HG02852 (cell line): ENCODE measurements at regions not wholly inside any gene's neighbourhood (a gene's known extent, or its start where the extent isn't known, plus 50 kb on each side); places are given as distances from the start of the nearest gene placed in this dataset.
"Not testable (repeated sequence)": the region's sequence is repeated elsewhere in the genome, so short reads cannot be mapped to it uniquely, and the experiment has no call there.

ENCODE experiments used
- ATAC-seq: cut with Tn5 transposase; IDR thresholded peaks from one replicate; pipeline ENCODE4 v1.9.1; 2021; ENCODE audit warnings: mild to moderate bottlenecking, moderate library complexity; ENCODE audit not compliant: unreplicated experiment

DNA sequence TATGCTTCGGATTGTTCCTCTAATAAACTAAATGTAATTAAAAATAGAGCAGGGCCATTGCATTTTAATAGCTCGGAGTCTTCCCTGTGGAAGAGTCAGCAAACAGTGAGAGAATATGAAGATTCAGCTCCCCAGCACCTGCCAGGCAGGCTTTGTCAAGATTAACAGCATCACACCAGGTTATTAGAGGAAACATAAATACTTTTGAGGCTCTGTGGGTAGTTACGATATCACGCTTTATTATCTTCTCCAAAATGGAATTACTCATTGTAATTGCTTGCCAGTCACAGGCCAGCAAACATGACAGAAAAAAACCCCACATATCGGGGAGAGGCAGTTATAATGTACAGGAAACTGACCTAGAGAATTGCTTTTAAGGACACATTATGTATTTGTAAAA is 303.9 kb downstream of the CPS1 start:
- ATAC-seq, result no peak

- no peak for ATAC-seq
Measured at GRCh38 chr2:210861038-210861665, 304.8 kb downstream of the CPS1 start.

- no peak for ATAC-seq
Measured at GRCh38 chr2:210862283-210863065, 306.1 kb downstream of the CPS1 start.

GRCh38 chr2:210863283-210863682 is 306.9 kb downstream of the CPS1 start:
- ATAC-seq, result no peak

GRCh38 chr2:210871566-210871965 is 315.2 kb downstream of the CPS1 start:
- not testable (repeated sequence) for ATAC-seq

DNA sequence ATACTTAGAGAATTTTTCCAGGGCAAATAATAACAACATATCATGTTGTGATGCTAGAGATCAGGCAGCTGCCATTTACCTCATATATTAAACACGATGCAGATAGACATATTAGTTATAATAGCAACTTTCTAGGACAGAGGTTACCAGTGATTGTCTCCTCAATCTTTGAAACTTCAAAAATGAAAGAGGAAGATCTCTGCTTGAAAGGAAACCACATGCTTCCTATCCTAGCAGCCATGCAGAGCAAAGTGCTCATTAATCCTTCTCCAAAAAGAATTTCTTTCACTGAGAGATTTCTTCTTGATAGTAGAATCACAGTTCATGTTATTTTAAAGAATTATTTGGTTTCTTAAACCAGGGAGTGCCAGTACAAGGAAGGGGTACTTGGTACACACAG is 317.2 kb downstream of the CPS1 start:
- no peak for ATAC-seq

DNA sequence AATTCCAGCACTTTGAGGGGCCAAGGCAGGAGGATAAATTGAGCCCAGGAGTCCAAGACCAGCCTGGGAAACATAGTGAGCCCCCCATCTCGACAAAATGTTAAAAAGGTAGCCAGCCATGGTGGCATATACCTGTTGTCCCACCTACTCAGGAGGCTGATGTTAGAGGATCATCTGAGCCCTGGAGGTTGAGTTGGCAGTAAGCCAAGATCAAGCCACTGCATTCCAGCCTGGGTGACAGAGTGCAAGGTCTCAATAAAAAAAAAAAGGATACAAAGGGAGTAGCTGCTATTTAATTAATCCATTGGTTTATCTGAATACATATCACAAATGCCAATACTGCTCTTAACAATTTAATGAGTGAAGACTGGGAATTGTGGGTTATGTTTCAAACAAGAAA is 327.8 kb downstream of the CPS1 start:
- ATAC-seq, result no peak

- no peak for ATAC-seq
Measured at GRCh38 chr2:210888035-210888434, 331.6 kb downstream of the CPS1 start.

- no peak for ATAC-seq
Measured at GRCh38 chr2:210895132-210895531, 338.7 kb downstream of the CPS1 start.

GRCh38 chr2:210899131-210899530 is 342.7 kb downstream of the CPS1 start:
- ATAC-seq, result no peak

DNA sequence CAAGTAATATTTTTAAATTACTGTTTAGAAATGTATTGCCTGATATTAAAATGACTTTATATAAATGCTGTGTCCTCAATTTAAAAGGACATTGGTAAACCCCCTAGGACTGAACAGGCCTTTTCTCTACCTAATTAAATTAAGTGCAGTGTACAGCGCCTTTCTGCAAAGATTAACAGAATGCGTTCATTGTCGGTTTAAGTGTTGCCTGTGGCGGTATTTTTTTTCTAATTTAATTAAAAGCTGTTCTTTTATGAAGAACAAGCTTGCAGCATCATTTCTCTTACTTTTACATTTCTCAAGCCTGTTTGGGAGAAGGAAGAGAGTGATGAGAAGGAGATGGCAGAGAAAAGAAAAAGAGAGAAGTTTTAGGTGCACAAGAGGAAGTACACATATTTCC is 344.9 kb downstream of the CPS1 start:
- no peak for ATAC-seq

DNA sequence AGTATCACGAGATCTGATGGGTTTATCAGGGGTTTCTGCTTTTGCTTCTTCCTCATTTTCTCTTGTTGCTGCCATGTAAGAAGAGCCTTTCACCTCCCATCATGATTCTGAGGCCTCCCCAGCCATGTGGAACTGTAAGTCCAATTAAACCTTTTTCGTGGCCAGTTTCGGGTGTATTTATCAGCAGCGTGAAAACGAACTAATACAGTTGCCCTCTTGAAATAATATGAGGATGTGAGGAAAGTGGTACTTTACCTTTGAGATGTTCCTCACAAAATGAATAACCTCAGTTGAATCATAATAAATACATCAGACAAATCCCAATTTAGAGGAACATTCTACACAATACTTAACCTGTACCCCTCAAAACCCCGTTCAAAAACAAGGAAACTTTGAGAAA is 356.4 kb downstream of the CPS1 start:
- no peak for ATAC-seq

DNA sequence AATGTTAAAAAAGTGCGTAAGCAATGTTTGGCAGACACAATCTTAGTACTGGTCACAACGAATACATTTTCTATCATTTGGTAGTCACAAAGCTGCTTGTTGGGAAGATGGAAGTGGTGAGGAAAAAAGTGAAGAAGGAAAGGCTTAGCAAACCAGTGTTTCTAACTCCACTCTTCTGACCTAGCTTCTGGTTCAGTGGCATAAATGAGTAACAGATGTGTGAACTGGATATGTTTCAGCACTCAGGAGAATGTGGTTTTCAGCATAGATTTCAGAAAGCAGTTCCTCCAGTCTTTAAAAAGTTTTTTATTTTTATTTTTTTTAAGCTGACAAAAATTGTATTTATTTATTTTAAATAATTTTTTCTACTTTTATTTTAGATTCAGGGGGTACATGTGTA is 357.1 kb downstream of the CPS1 start:
- no peak for ATAC-seq

GRCh38 chr2:210915912-210916311 is 359.5 kb downstream of the CPS1 start:
- no peak for ATAC-seq

DNA sequence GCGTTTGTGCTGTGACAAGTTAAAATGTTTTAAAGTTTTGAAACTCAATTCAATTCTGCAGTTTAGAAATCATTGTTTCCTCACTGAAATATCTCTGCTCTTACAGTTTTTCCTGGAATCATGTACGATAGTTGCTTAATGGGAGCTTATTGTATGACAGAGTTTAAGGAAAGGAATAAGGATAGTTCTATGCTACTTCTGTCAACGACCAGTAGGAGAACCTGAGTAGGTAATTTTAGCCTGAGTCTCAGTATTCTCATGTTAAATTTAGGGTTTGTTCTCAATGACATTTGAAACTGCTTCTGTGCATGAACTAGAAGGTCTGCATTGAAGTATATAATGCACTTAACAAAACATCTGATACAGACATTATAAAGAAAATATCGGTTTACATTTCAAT is 361.1 kb downstream of the CPS1 start:
- no peak for ATAC-seq

GRCh38 chr2:210919128-210919527 is 362.7 kb downstream of the CPS1 start:
- ATAC-seq, result no peak

DNA sequence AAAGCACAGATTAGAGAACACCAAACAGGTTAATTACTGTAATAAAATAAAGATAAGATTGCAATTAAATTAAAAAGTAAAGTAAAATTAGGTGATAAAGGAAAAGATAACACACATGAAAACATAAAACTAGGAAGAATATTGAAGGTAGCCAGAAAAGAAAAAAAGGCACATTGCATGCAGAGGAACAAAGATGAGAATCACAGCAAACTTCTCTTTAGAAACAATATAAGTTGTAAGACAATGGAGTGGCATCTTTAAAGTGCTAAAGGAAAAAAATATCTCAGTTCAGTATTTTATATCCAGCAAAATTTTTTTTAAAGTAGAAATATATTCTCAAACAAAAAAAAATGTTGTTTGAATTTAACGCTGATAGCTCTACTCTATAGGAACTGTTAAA is 366.0 kb downstream of the CPS1 start:
- ATAC-seq, result no peak

- ATAC-seq, result no peak
Measured at GRCh38 chr2:210928714-210929113, 372.3 kb downstream of the CPS1 start.

DNA sequence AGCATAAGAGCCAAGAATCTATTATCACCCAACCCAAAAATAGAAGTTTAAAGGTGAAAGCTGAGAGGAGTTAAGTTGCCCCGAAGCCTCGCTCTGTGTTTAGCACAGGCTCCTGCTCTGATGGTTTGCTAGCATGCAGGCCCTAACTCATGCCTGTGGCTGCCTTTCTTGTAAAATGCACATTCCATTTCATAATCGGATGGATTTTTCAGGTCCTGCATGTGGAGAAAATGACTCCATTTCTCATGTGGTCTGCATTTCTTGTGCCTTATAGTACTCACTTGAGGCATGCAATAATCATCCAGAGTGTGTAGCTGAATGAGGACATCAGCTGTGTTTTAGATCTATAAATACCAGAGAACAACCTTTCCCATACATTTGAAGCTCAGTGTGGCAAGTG is 381.8 kb downstream of the CPS1 start:
- no peak for ATAC-seq

- ATAC-seq, result no peak
Measured at GRCh38 chr2:210946395-210946794, 390.0 kb downstream of the CPS1 start.

DNA sequence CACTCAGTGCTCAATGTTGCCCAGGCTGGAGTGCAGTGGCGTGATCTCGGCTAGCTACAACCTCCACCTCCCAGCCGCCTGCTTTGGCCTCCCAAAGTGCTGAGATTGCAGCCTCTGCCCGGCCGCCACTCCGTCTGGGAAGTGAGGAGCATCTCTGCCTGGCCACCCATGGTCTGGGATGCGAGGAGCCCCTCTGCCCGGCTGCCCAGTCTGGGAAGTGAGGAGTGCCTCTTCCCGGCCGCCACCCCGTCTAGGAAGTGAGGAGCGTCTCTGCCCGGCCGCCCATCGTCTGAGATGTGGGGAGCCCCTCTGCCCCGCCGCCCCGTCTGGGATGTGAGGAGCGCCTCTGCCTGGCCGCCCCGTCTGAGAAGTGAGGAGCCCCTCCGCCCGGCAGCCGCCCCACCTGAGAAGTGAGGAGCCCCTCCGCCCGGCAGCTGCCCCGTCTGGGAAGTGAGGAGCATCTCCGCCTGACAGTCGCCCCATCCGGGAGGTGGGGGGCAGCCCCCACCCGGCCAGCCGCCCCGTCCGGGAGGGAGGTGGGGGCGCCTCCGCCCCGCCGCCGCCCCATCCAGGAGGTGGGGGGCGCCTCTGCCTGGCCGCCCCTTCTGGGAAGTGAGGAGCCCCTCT is 394.1 kb downstream of the CPS1 start:
- ATAC-seq, result not testable (repeated sequence)

GRCh38 chr2:210954386-210954907 is 398.0 kb downstream of the CPS1 start:
- no peak for ATAC-seq
